ENCODE measurements at regions not wholly inside any gene's neighbourhood (a gene's known extent, or its start where the extent isn't known, plus 50 kb on each side); places are given as distances from the start of the nearest gene placed in this dataset.
A peak's percentile ranks its signal among the peaks of the same experiment; 100 is the strongest.

DNA sequence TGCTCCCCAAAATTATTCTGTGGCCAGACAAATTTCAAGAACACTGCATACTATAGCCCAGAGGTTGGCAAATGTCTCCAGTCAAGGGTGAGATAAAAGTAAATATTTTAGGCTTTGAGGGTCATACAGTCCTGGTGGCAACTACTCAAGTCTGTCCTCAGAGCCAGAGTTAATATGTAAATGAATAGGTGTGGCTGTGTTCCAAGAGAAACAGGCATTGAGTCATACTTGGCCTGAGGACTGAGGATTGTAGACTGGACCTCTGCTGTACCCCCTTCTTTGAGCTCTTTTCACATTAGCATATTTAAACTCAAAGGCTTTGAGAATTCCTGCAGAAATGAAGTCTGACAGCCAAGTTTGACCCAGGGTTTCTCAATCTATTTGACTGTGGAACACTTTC is 129.2 kb upstream of the PTCH1 start:
- Histone ChIP-seq H3K9ac (ENCODE audit: low read length in 3 of 3) (no peak overlapping the region), H3K9me3 (ENCODE audit: control insufficient read depth in 2 of 3, insufficient read depth in 1 of 3, low read length in 3 of 3) (peaks cover 0 to 5% (median 0%) of the 10 kb centered on the region in 3 donors), H3K27me3 (ENCODE audit: control insufficient read depth, insufficient read depth, low read length) (no peaks in the 10 kb centered on the region), H3K27ac (ENCODE audit: low read depth in 2 of 2, low read length in 2 of 2) (no peak overlapping the region), H3K36me3 (ENCODE audit: control insufficient read depth in 2 of 3, insufficient read depth in 3 of 3, low read length in 3 of 3) (no peaks in the 10 kb centered on the region), H3K4me1 (ENCODE audit: control insufficient read depth in 2 of 3, insufficient read depth in 2 of 3, low read depth in 1 of 3, low read length in 3 of 3) (no peaks in the 10 kb centered on the region), H3K4me3 (ENCODE audit: low read length in 3 of 3) (no peak overlapping the region)
- intact Hi-C loops (cut with DNase I) = no loop called here
- TF ChIP-seq, protein P1, sequence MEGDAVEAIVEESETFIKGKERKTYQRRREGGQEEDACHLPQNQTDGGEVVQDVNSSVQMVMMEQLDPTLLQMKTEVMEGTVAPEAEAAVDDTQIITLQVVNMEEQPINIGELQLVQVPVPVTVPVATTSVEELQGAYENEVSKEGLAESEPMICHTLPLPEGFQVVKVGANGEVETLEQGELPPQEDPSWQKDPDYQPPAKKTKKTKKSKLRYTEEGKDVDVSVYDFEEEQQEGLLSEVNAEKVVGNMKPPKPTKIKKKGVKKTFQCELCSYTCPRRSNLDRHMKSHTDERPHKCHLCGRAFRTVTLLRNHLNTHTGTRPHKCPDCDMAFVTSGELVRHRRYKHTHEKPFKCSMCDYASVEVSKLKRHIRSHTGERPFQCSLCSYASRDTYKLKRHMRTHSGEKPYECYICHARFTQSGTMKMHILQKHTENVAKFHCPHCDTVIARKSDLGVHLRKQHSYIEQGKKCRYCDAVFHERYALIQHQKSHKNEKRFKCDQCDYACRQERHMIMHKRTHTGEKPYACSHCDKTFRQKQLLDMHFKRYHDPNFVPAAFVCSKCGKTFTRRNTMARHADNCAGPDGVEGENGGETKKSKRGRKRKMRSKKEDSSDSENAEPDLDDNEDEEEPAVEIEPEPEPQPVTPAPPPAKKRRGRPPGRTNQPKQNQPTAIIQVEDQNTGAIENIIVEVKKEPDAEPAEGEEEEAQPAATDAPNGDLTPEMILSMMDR (IDR thresholded peaks at IDR 0.05; ENCODE audit: borderline replicate concordance, extremely low read depth, insufficient read depth) = no peak
- no peak for FAIRE-seq
- DNase-seq = peak in 1 of 5 donors; percentile 29

DNA sequence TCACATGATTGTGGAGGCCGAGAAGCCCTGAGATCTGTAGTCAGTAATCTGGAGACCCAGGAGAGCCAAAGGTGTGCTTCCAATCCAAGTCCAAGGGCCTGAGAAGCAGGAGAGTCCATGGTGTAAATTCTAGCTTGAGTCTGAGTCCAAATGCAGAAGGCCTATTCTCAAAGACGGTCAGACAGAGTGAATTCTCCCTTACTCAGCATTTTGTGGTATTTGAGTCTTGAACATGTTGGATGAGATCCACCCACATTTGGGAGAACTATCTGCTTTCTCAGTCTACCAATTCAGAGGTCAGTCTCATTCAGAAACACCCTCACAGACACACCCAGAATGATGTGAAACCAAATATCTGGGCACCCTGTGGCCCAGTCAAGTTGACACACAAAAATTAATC is 128.8 kb upstream of the PTCH1 start:
- no peak overlapping the region for H3K27ac ChIP-seq (ENCODE audit: low read depth in 2 of 2, low read length in 2 of 2)
- TF ChIP-seq, protein P1 (IDR thresholded peaks at IDR 0.05; ENCODE audit: borderline replicate concordance, extremely low read depth, insufficient read depth) = no peak
- no peaks in the 10 kb centered on the region for H3K36me3 ChIP-seq (ENCODE audit: control insufficient read depth in 2 of 3, insufficient read depth in 3 of 3, low read length in 3 of 3)
- no peak overlapping the region for H3K9ac ChIP-seq (ENCODE audit: low read length in 3 of 3)
- intact Hi-C loops (cut with DNase I) = no loop called here
- H3K27me3 ChIP-seq (ENCODE audit: control insufficient read depth, insufficient read depth, low read length) = no peaks in the 10 kb centered on the region
- no peak overlapping the region for H3K4me3 ChIP-seq (ENCODE audit: low read length in 3 of 3)
- FAIRE-seq (no peak), DNase-seq (no peak)
- H3K4me1 ChIP-seq (ENCODE audit: control insufficient read depth in 2 of 3, insufficient read depth in 2 of 3, low read depth in 1 of 3, low read length in 3 of 3) = no peaks in the 10 kb centered on the region
- peaks cover 0 to 5% (median 0%) of the 10 kb centered on the region in 3 donors for H3K9me3 ChIP-seq (ENCODE audit: control insufficient read depth in 2 of 3, insufficient read depth in 1 of 3, low read length in 3 of 3)

DNA sequence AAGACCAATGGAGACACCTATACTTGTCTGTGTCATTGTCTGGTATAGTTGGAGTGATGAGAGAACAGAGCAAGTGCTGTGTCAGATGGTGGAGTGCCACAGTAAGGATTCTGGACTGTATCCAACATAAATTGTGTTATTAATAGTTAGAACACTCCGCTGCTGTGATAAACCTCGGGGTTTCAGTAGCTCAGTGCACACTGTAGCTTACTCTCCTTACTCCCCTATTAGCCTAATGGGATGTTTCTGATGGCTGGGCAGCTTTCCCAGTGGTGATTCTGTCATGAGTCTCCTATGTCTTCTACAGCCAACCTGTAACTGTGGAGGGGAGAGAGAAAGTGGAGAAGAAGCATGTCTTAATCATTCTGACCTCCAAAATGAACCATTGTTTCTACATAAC is 127.6 kb upstream of the PTCH1 start:
- Histone ChIP-seq H3K4me3 (ENCODE audit: low read length in 3 of 3) (no peak overlapping the region), H3K9me3 (ENCODE audit: control insufficient read depth in 2 of 3, insufficient read depth in 1 of 3, low read length in 3 of 3) (peaks cover 0 to 5% (median 0%) of the 10 kb centered on the region in 3 donors), H3K36me3 (ENCODE audit: control insufficient read depth in 2 of 3, insufficient read depth in 3 of 3, low read length in 3 of 3) (no peaks in the 10 kb centered on the region), H3K27me3 (ENCODE audit: control insufficient read depth, insufficient read depth, low read length) (no peaks in the 10 kb centered on the region), H3K9ac (ENCODE audit: low read length in 3 of 3) (no peak overlapping the region), H3K27ac (ENCODE audit: low read depth in 2 of 2, low read length in 2 of 2) (no peak overlapping the region), H3K4me1 (ENCODE audit: control insufficient read depth in 2 of 3, insufficient read depth in 2 of 3, low read depth in 1 of 3, low read length in 3 of 3) (no peaks in the 10 kb centered on the region)
- FAIRE-seq (no peak), DNase-seq (no peak)
- intact Hi-C loops (cut with DNase I) = no loop called here
- TF ChIP-seq, protein P1 (IDR thresholded peaks at IDR 0.05; ENCODE audit: borderline replicate concordance, extremely low read depth, insufficient read depth) = no peak

DNA sequence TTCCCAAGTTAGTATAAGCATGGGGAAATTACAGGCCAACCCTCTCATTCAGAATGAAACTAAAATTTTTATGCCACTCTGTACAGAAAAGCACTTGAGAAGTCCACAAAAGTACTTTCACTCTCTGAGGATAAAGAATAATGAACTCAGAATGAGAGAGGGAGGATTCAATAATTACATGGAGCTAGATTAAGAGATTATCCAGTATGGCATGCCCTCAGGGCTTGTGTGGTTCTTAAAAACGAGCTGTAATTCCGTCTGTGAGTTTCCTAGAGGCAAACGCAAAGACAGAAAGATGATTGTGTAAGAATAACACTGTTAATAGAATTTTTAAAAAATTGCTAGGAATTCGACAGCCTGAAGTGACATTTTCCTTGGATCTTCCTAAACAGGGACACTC is 126.8 kb upstream of the PTCH1 start:
- H3K4me3 ChIP-seq (ENCODE audit: low read length in 3 of 3) = no peak overlapping the region
- H3K4me1 ChIP-seq (ENCODE audit: control insufficient read depth in 2 of 3, insufficient read depth in 2 of 3, low read depth in 1 of 3, low read length in 3 of 3) = no peaks in the 10 kb centered on the region
- intact Hi-C loops (cut with DNase I) = no loop called here
- H3K27me3 ChIP-seq (ENCODE audit: control insufficient read depth, insufficient read depth, low read length) = no peaks in the 10 kb centered on the region
- FAIRE-seq = no peak
- no peak overlapping the region for H3K27ac ChIP-seq (ENCODE audit: low read depth in 2 of 2, low read length in 2 of 2)
- no peaks in the 10 kb centered on the region for H3K36me3 ChIP-seq (ENCODE audit: control insufficient read depth in 2 of 3, insufficient read depth in 3 of 3, low read length in 3 of 3)
- H3K9ac ChIP-seq (ENCODE audit: low read length in 3 of 3) = no peak overlapping the region
- no peak for DNase-seq
- TF ChIP-seq, protein P1 (IDR thresholded peaks at IDR 0.05; ENCODE audit: borderline replicate concordance, extremely low read depth, insufficient read depth) = no peak
- peaks cover 0 to 5% (median 0%) of the 10 kb centered on the region in 3 donors for H3K9me3 ChIP-seq (ENCODE audit: control insufficient read depth in 2 of 3, insufficient read depth in 1 of 3, low read length in 3 of 3)

Measured in kidney (tissue), 13 donors.